Karpas-422 (cell line): ENCODE measurements at regions not wholly inside any gene's neighbourhood (a gene's known extent, or its start where the extent isn't known, plus 50 kb on each side); places are given as distances from the start of the nearest gene placed in this dataset.
"Not testable (repeated sequence)": the region's sequence is repeated elsewhere in the genome, so short reads cannot be mapped to it uniquely, and the experiment has no call there.

Source experiments
- DNase-seq: peaks from one replicate; pipeline ENCODE4 v3.0.0-alpha.2; 2015
- H2AFZ ChIP-seq: fragments of 200-600 bp; sonication (generic); 2 replicates; pipeline ENCODE4 v1.6.1; 2014; ENCODE audit warnings: antibody characterized with exemption, low read length, mixed read lengths
- H3K27ac ChIP-seq: fragments of 200-600 bp; sonication (generic); 2 replicates; pipeline ENCODE4 v1.5.1; 2014; ENCODE audit warnings: mild to moderate bottlenecking, low read length, moderate library complexity
- H3K27me3 ChIP-seq: fragments of 200-600 bp; sonication (generic); 2 replicates; pipeline ENCODE4 v1.6.1; 2014; ENCODE audit warnings: low read length, mixed read lengths
- H3K36me3 ChIP-seq: fragments of 200-600 bp; sonication (generic); 2 replicates; pipeline ENCODE4 v1.6.1; 2014; ENCODE audit warnings: low read length, mixed read lengths; ENCODE audit not compliant: insufficient read depth
- H3K4me1 ChIP-seq: fragments of 200-600 bp; sonication (generic); 2 replicates; pipeline ENCODE4 v1.6.1; 2014; ENCODE audit warnings: mild to moderate bottlenecking, low read length, mixed read lengths
- H3K4me2 ChIP-seq: fragments of 200-600 bp; sonication (generic); 2 replicates; pipeline ENCODE4 v1.6.1; 2014; ENCODE audit warnings: low read length, low read depth, mild to moderate bottlenecking; ENCODE audit not compliant: poor library complexity, severe bottlenecking
- H3K4me3 ChIP-seq: fragments of 200-600 bp; sonication (generic); 2 replicates; pipeline ENCODE4 v1.5.1; 2014; ENCODE audit warnings: mild to moderate bottlenecking, antibody characterized with exemption, low read length, mixed read lengths
- H3K79me2 ChIP-seq: fragments of 200-600 bp; sonication (generic); 2 replicates; pipeline ENCODE4 v1.6.1; 2014; ENCODE audit warnings: mild to moderate bottlenecking, low read length, mixed read lengths
- H3K9ac ChIP-seq: fragments of 200-600 bp; sonication (generic); 2 replicates; pipeline ENCODE4 v1.6.0; 2014; ENCODE audit warnings: low read length
- H3K9me2 ChIP-seq: fragments of 200-600 bp; sonication (generic), shearing (Covaris generic); replicated peaks from 2 replicates; pipeline ENCODE4 v1.6.0; 2014; ENCODE audit warnings: mild to moderate bottlenecking, low read length, moderate library complexity; ENCODE audit not compliant: insufficient read depth
- H3K9me3 ChIP-seq: fragments of 300-700, 200-600 bp; sonication (generic); 2 replicates; pipeline ENCODE4 v1.6.1; 2014; ENCODE audit warnings: low read length, mixed read lengths
- H4K20me1 ChIP-seq: fragments of 200-600 bp; sonication (generic); 2 replicates; pipeline ENCODE4 v1.6.1; 2014; ENCODE audit warnings: mild to moderate bottlenecking, antibody characterized with exemption, low read length, low read depth; ENCODE audit not compliant: insufficient read depth

GRCh38 chr16:59988591-59988990 is 1254.5 kb upstream of the GOT2 start:
- Histone ChIP-seq H3K9ac (no peak overlapping the region), H4K20me1 (no peaks in the 10 kb centered on the region), H3K27me3 (no peaks in the 10 kb centered on the region), H3K9me2 (no peaks in the 10 kb centered on the region), H3K79me2 (no peaks in the 10 kb centered on the region), H3K4me2 (no peak overlapping the region), H3K36me3 (no peaks in the 10 kb centered on the region), H3K4me3 (no peak overlapping the region), H3K9me3 (peaks cover 21% of the 10 kb centered on the region), H3K27ac (no peak overlapping the region), H3K4me1 (no peaks in the 10 kb centered on the region), H2AFZ (no peak overlapping the region)
- DNase-seq = no peak

GRCh38 chr16:59975953-59976352 is 1241.8 kb upstream of the GOT2 start:
- Histone ChIP-seq H3K27ac (no peak overlapping the region), H3K4me2 (no peak overlapping the region), H3K27me3 (no peaks in the 10 kb centered on the region), H4K20me1 (no peaks in the 10 kb centered on the region), H3K36me3 (no peaks in the 10 kb centered on the region), H3K4me3 (no peak overlapping the region), H3K79me2 (no peaks in the 10 kb centered on the region), H3K4me1 (no peaks in the 10 kb centered on the region), H2AFZ (no peak overlapping the region), H3K9me3 (no peaks in the 10 kb centered on the region; the same call in none of the 2 replicates), H3K9ac (no peak overlapping the region), H3K9me2 (no peaks in the 10 kb centered on the region)
- no peak for DNase-seq

- H3K27me3 ChIP-seq = no peaks in the 10 kb centered on the region
- H4K20me1 ChIP-seq = no peaks in the 10 kb centered on the region
These were observed 1239.8 kb upstream of the GOT2 start for GRCh38 chr16:59973966-59974365.

GRCh38 chr16:59971264-59971663 is 1237.1 kb upstream of the GOT2 start:
- no peaks in the 10 kb centered on the region; the same call in none of the 2 replicates for H3K9me3 ChIP-seq
- H4K20me1 ChIP-seq = no peaks in the 10 kb centered on the region

More at GRCh38 chr16:59973966-59974365, 1239.8 kb upstream of the GOT2 start:
- no peaks in the 10 kb centered on the region for H3K79me2 ChIP-seq
- H3K9me2 ChIP-seq = no peaks in the 10 kb centered on the region
- H3K4me2 ChIP-seq = no peak overlapping the region
- H3K36me3 ChIP-seq = no peaks in the 10 kb centered on the region
- H3K9me3 ChIP-seq = no peaks in the 10 kb centered on the region; the same call in none of the 2 replicates
- no peak overlapping the region for H3K9ac ChIP-seq
- DNase-seq = no peak
- H3K4me3 ChIP-seq = no peak overlapping the region
- H3K4me1 ChIP-seq = no peaks in the 10 kb centered on the region
- H2AFZ ChIP-seq = no peak overlapping the region
- no peak overlapping the region for H3K27ac ChIP-seq

GRCh38 chr16:59964232-59964924 is 1230.3 kb upstream of the GOT2 start:
- Histone ChIP-seq H3K9me3 (peaks cover 6% of the 10 kb centered on the region; the same call in 1 of the 2 replicates), H3K4me2 (no peak overlapping the region), H2AFZ (no peak overlapping the region), H3K79me2 (no peaks in the 10 kb centered on the region), H3K4me1 (no peaks in the 10 kb centered on the region), H3K36me3 (no peaks in the 10 kb centered on the region), H4K20me1 (no peaks in the 10 kb centered on the region), H3K4me3 (no peak overlapping the region), H3K27me3 (no peaks in the 10 kb centered on the region), H3K27ac (no peak overlapping the region), H3K9ac (no peak overlapping the region), H3K9me2 (no peaks in the 10 kb centered on the region)
- no peak for DNase-seq

More at GRCh38 chr16:59971264-59971663, 1237.1 kb upstream of the GOT2 start:
- no peaks in the 10 kb centered on the region for H3K9me2 ChIP-seq
- H3K4me2 ChIP-seq = no peak overlapping the region
- H2AFZ ChIP-seq = no peak overlapping the region
- no peaks in the 10 kb centered on the region for H3K79me2 ChIP-seq
- DNase-seq = no peak
- H3K27me3 ChIP-seq = no peaks in the 10 kb centered on the region
- no peak overlapping the region for H3K9ac ChIP-seq
- H3K27ac ChIP-seq = no peak overlapping the region
- H3K4me1 ChIP-seq = no peaks in the 10 kb centered on the region
- no peaks in the 10 kb centered on the region for H3K36me3 ChIP-seq
- no peak overlapping the region for H3K4me3 ChIP-seq

GRCh38 chr16:59959311-59959710 is 1225.2 kb upstream of the GOT2 start:
- no peaks in the 10 kb centered on the region for H3K4me1 ChIP-seq
- H4K20me1 ChIP-seq = no peaks in the 10 kb centered on the region
- no peaks in the 10 kb centered on the region for H3K36me3 ChIP-seq
- no peak overlapping the region for H3K9ac ChIP-seq
- no peak overlapping the region for H3K4me2 ChIP-seq
- H3K79me2 ChIP-seq = no peaks in the 10 kb centered on the region
- no peak overlapping the region for H3K27ac ChIP-seq
- peaks cover 10% of the 10 kb centered on the region for H3K9me3 ChIP-seq
- no peak for DNase-seq
- no peak overlapping the region for H3K4me3 ChIP-seq
- no peak overlapping the region for H2AFZ ChIP-seq
- no peaks in the 10 kb centered on the region for H3K27me3 ChIP-seq
- no peaks in the 10 kb centered on the region for H3K9me2 ChIP-seq

GRCh38 chr16:59950431-59950830 is 1216.3 kb upstream of the GOT2 start:
- H3K27ac ChIP-seq = no peak overlapping the region
- H3K79me2 ChIP-seq = no peaks in the 10 kb centered on the region
- no peak overlapping the region for H3K4me2 ChIP-seq
- no peaks in the 10 kb centered on the region for H4K20me1 ChIP-seq
- H2AFZ ChIP-seq = no peak overlapping the region
- no peaks in the 10 kb centered on the region for H3K4me1 ChIP-seq
- no peak overlapping the region for H3K9ac ChIP-seq
- no peaks in the 10 kb centered on the region for H3K27me3 ChIP-seq
- DNase-seq = no peak
- no peaks in the 10 kb centered on the region for H3K36me3 ChIP-seq
- peaks cover 24% of the 10 kb centered on the region for H3K9me3 ChIP-seq
- H3K4me3 ChIP-seq = no peak overlapping the region
- no peaks in the 10 kb centered on the region for H3K9me2 ChIP-seq

GRCh38 chr16:59944041-59944440 is 1209.9 kb upstream of the GOT2 start:
- not testable (repeated sequence) for H3K36me3 ChIP-seq, H3K9me2 ChIP-seq, H3K9ac ChIP-seq

More at GRCh38 chr16:59944041-59944440, 1209.9 kb upstream of the GOT2 start:
- H4K20me1 ChIP-seq, H2AFZ ChIP-seq, H3K4me3 ChIP-seq, DNase-seq, H3K79me2 ChIP-seq, H3K4me2 ChIP-seq, H3K4me1 ChIP-seq, H3K27me3 ChIP-seq, H3K27ac ChIP-seq: not testable (repeated sequence)
- peaks cover 42% of the 10 kb centered on the region for H3K9me3 ChIP-seq
